HFFc6 (cell line): ENCODE measurements at regions not wholly inside any gene's neighbourhood (a gene's known extent, or its start where the extent isn't known, plus 50 kb on each side); places are given as distances from the start of the nearest gene placed in this dataset.

Experiments
- DNase-seq: peaks from one replicate; pipeline ENCODE4 v3.0.0-alpha.2; 2018
- H3K27ac Mint-ChIP-seq: 2 replicates; pipeline ENCODE4 v1.8.0; 2020; ENCODE audit warnings: mild to moderate bottlenecking, mixed read lengths
- H3K27me3 Mint-ChIP-seq: 2 replicates; pipeline ENCODE4 v1.8.0; 2021; ENCODE audit warnings: mild to moderate bottlenecking, moderate library complexity, mixed read lengths; ENCODE audit not compliant: insufficient read depth
- H3K36me3 Mint-ChIP-seq: 2 replicates; pipeline ENCODE4 v1.8.0; 2021; ENCODE audit warnings: low read depth, mixed read lengths
- H3K4me1 Mint-ChIP-seq: 2 replicates; pipeline ENCODE4 v1.8.0; 2020; ENCODE audit warnings: low read depth, mixed read lengths
- H3K4me3 Mint-ChIP-seq: 2 replicates; pipeline ENCODE4 v1.8.0; 2020; ENCODE audit warnings: mild to moderate bottlenecking, moderate library complexity, mixed read lengths
- H3K9me3 Mint-ChIP-seq: 2 replicates; pipeline ENCODE4 v1.8.0; 2020; ENCODE audit warnings: mild to moderate bottlenecking, mixed read lengths
- CTCF ChIP-seq: fragments of 200-600 bp; sonication (generic); IDR thresholded peaks from 2 replicates; pipeline ENCODE4 v1.5.0; 2021; ENCODE audit warnings: antibody characterized with exemption, mild to moderate bottlenecking

DNA sequence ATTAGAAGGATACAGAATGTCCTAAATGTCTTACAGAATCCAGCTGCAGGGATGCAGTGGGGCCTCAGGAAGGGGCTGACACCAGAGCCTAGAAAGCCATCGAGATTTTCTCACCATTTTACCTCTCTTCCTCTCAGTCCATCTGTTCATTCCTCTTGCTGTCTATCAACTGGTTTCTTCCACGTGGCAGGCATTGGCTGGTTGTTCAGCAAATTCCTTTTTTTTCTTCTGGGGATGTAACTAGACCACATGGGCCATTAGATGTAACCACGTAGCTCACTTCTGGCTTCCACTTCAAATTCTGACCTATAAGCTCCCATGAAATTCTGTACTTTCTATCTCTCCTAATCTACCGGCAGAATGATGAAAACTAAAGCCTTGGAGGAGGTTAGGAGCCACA is 93.6 kb upstream of the MTAP start:
- no peaks in the 10 kb centered on the region for H3K27me3 Mint-ChIP-seq
- no peak for DNase-seq
- peak overlapping the region; percentile 30 for H3K27ac Mint-ChIP-seq
- H3K4me1 Mint-ChIP-seq = peaks cover 54% of the 10 kb centered on the region
- no peak for TF ChIP-seq CTCF
- H3K9me3 Mint-ChIP-seq = no peaks in the 10 kb centered on the region
- no peaks in the 10 kb centered on the region for H3K36me3 Mint-ChIP-seq
- peak overlapping the region; percentile 15 for H3K4me3 Mint-ChIP-seq

- TF ChIP-seq CTCF = peak; percentile 95
- Mint-ChIP-seq H3K4me1 (peaks cover 54% of the 10 kb centered on the region), H3K27ac (peak overlapping the region; percentile 30; the same call in 1 of the 2 replicates), H3K36me3 (no peaks in the 10 kb centered on the region), H3K4me3 (peak overlapping the region; percentile 15; the same call in 1 of the 2 replicates), H3K27me3 (no peaks in the 10 kb centered on the region), H3K9me3 (no peaks in the 10 kb centered on the region)
- DNase-seq = peak; percentile 37
These were observed 92.9 kb upstream of the MTAP start for GRCh38 chr9:21709464-21710058.

- Mint-ChIP-seq H3K27me3 (no peaks in the 10 kb centered on the region), H3K4me3 (peak overlapping the region; percentile 22; the same call in 1 of the 2 replicates), H3K36me3 (peaks cover 2% of the 10 kb centered on the region), H3K4me1 (peaks cover 56% of the 10 kb centered on the region), H3K9me3 (no peaks in the 10 kb centered on the region), H3K27ac (peak overlapping the region; percentile 86)
- no peak for DNase-seq
- TF ChIP-seq CTCF = no peak
These were observed 91.8 kb upstream of the MTAP start for GRCh38 chr9:21710548-21711191.

DNA sequence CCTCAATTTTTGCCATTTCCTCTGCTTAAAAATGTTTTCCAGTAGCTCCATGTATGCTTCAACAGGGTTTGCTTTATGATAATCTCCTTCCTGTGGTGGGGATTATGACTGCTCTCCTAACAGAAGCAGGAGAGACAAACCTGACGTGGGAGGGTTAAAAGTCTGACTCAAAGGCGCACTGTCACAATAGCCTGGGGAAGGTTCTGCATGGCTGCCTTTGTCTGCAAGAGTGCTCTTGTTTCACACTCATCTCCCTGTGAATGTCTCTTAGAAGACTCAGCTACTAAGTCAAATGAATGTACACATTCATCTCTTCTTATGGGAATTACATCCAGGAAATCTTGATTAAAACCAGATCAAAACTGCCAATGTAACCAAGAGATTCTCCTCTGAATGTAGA is 90.9 kb upstream of the MTAP start:
- no peaks in the 10 kb centered on the region for H3K9me3 Mint-ChIP-seq
- H3K27me3 Mint-ChIP-seq = peaks cover 1% of the 10 kb centered on the region; the same call in 1 of the 2 replicates
- H3K4me1 Mint-ChIP-seq = peaks cover 61% of the 10 kb centered on the region
- TF ChIP-seq CTCF = no peak
- DNase-seq = peak; percentile 57
- peak overlapping the region; percentile 86 for H3K27ac Mint-ChIP-seq
- H3K36me3 Mint-ChIP-seq = peaks cover 9% of the 10 kb centered on the region
- peak overlapping the region; percentile 44; the same call in 1 of the 2 replicates for H3K4me3 Mint-ChIP-seq

DNA sequence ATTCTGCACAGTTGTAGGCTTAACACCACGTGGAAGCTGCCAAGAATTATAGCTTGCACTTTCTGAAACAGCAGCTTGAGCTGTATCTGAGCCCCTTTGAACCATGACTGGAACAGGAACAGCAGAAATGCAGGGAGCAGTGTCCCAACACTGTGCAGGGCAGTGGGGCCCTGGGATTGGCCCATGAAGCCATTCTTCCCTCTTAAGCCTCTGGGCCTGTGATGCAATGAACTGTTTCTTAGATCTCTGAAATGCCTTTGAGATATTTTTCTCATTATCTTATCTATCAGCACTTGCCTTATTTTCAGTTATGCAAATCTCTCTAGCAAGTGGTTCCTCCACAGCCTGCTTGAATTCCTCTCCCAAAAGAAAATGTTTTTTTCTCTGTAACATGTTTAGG is 87.0 kb upstream of the MTAP start:
- Mint-ChIP-seq H3K4me3 (no peak overlapping the region), H3K4me1 (peaks cover 36% of the 10 kb centered on the region), H3K36me3 (peaks cover 9% of the 10 kb centered on the region), H3K27ac (no peak overlapping the region), H3K9me3 (no peaks in the 10 kb centered on the region), H3K27me3 (peaks cover 1% of the 10 kb centered on the region; the same call in 1 of the 2 replicates)
- no peak for DNase-seq
- no peak for TF ChIP-seq CTCF
